Fibroblast of the aortic adventitia (primary cell): ENCODE measurements at regions not wholly inside any gene's neighbourhood (a gene's known extent, or its start where the extent isn't known, plus 50 kb on each side); places are given as distances from the start of the nearest gene placed in this dataset.

Experiments
- DNase-seq: peaks from one replicate; pipeline ENCODE4 v3.0.0-alpha.2; 2010; ENCODE audit warnings: low read depth
- H3K4me3 ChIP-seq: 2 replicates; pipeline ENCODE4 v1.5.1; 2011; ENCODE audit warnings: low read depth, mild to moderate bottlenecking, control low read depth, low read length, moderate library complexity
- CTCF ChIP-seq: IDR thresholded peaks from 2 replicates; pipeline ENCODE4 v1.5.1; 2011; ENCODE audit warnings: mild to moderate bottlenecking, low read length, control low read depth, inconsistent platforms; ENCODE audit not compliant: insufficient read depth

GRCh38 chr4:123869286-123870215 is 473.0 kb downstream of the SPRY1 start:
- DNase-seq = no peak
- H3K4me3 ChIP-seq = no peak overlapping the region
- TF ChIP-seq CTCF = no peak

GRCh38 chr4:123870216-123870876 is 473.8 kb downstream of the SPRY1 start:
- DNase-seq = no peak
- no peak overlapping the region for H3K4me3 ChIP-seq
- TF ChIP-seq CTCF = no peak

DNA sequence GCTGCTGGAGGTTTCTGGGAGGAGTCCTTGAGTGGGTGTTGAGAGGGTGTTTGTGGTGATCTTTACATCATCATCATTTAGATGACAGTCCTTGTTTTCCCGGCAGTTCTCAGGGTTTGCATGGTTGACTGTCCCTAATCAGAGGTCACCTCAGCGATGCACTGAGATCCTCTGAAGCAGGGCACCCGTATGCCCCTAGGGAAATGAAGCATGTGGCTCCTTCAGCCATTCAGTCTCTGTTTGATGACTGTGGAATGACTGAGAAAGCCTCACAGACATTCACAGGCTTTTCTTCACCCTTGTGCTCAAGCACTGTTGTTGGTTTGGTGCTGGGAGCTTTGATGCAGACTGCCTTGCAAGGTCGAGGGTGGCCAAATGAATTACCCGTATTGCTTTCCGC is 474.7 kb downstream of the SPRY1 start:
- no peak overlapping the region for H3K4me3 ChIP-seq
- TF ChIP-seq CTCF = no peak
- DNase-seq = no peak

DNA sequence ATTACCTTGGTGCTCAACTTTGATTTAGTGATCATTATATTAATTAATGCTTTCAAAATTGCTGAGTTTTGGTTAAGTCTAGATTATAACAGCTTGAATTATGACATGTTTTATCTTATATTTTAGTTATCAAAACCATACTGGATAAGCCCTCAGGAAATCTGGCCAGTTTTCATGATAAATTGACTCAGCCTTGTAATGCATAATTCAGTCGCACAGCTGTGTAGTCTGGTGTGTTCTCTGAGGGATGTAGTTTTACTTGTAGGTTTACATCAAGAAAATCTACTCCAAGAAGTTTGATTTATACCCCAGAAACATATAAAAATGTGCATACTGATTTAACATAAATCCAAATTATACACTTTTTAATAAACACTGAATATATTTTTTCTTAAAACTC is 477.5 kb downstream of the SPRY1 start:
- TF ChIP-seq CTCF = no peak
- H3K4me3 ChIP-seq = no peak overlapping the region
- peak; percentile 30 for DNase-seq

DNA sequence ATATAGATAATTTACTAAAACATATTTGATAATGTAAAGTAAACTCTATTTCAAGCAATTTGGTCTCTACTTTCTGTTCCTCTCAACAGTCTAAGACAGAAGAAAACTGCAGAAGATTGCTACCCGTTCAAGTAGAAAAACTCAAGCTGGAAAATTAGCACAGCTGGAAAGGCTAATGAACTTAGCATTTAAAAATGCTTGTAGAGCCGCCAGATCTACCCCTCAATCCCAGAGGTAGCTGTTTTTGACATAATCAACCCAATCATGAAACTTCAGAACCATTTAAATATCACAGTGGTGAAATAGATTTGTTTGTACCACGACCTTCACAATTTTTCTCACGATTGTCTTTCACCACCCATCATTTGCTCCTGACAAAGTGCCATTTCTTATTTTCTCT is 479.5 kb downstream of the SPRY1 start:
- no peak for TF ChIP-seq CTCF
- DNase-seq = no peak
- no peak overlapping the region for H3K4me3 ChIP-seq

- no peak for TF ChIP-seq CTCF
- no peak overlapping the region for H3K4me3 ChIP-seq
- DNase-seq = no peak
Measured at GRCh38 chr4:123876671-123877101, 480.1 kb downstream of the SPRY1 start.
